Right lobe of liver (tissue), 4 donors: ENCODE measurements at regions not wholly inside any gene's neighbourhood (a gene's known extent, or its start where the extent isn't known, plus 50 kb on each side); places are given as distances from the start of the nearest gene placed in this dataset.

Experiments
- CTCF ChIP-seq, 4 donors: fragments of 200-600 bp in 3 of 4; fragments of 450-650 bp in 1 of 4; IDR thresholded peaks; one replicate each; pipeline versions ENCODE4 v1.5.1 to v1.8.0; 2016 to 2022; ENCODE audit warnings: antibody characterized with exemption in 4 of 4, mild to moderate bottlenecking in 2 of 4
- POLR2A ChIP-seq: fragments of 450-650 bp; IDR thresholded peaks from one replicate; pipeline ENCODE4 v1.6.1; 2017; ENCODE audit warnings: antibody characterized with exemption, mild to moderate bottlenecking
- donor health status: DM: no; HTN: no; CAD: no.
- donor health status: DM: no; HTN: no; CAD: no.
- donor health status: DM: no; HTN: yes; CAD: no.

- TF ChIP-seq CTCF (IDR thresholded peaks at IDR 0.05) (no peak), POLR2A (no peak)
Measured at GRCh38 chr1:14495996-14496395, 102.5 kb upstream of the KAZN start.
